GM23338 (cell line): ENCODE measurements at regions not wholly inside any gene's neighbourhood (a gene's known extent, or its start where the extent isn't known, plus 50 kb on each side); places are given as distances from the start of the nearest gene placed in this dataset.

Source experiments
- ATAC-seq: fragments of 200-7000 bp; cut with Tn5 transposase; 3 replicates; pipeline ENCODE4 v1.9.1; 2020
- DNase-seq: peaks from one replicate; pipeline ENCODE4 v3.0.0-alpha.2; 2015; ENCODE audit warnings: low spot score
- H2AFZ ChIP-seq: fragments of 200-600 bp; sonication (generic); 2 replicates; pipeline ENCODE4 v1.8.0; 2016; ENCODE audit warnings: antibody characterized with exemption, mild to moderate bottlenecking, moderate library complexity
- H3F3A ChIP-seq: fragments of 200-600 bp; sonication (generic); replicated peaks from 2 replicates; pipeline ENCODE4 v1.8.0; 2017; ENCODE audit warnings: antibody characterized with exemption, mixed run types, low read depth
- H3K27ac ChIP-seq: fragments of 200-600 bp; sonication (generic); 2 replicates; pipeline ENCODE4 v1.6.1; 2016; ENCODE audit warnings: low read depth
- H3K27me3 ChIP-seq: fragments of 200-600 bp; sonication (generic); 2 replicates; pipeline ENCODE4 v1.8.0; 2016; ENCODE audit warnings: mild to moderate bottlenecking, mixed run types, moderate library complexity; ENCODE audit not compliant: insufficient read depth
- H3K36me3 ChIP-seq: fragments of 200-600 bp; sonication (generic); 2 replicates; pipeline ENCODE4 v1.8.0; 2016; ENCODE audit warnings: mild to moderate bottlenecking; ENCODE audit not compliant: insufficient read depth
- H3K4me1 ChIP-seq: fragments of 200-600 bp; sonication (generic); 2 replicates; pipeline ENCODE4 v1.8.0; 2016; ENCODE audit warnings: mild to moderate bottlenecking, moderate library complexity; ENCODE audit not compliant: insufficient read depth
- H3K4me2 ChIP-seq: fragments of 200-600 bp; sonication (generic); 2 replicates; pipeline ENCODE4 v1.7.1; 2017; ENCODE audit warnings: mixed run types
- H3K4me3 ChIP-seq: fragments of 200-600 bp; sonication (generic); 2 replicates; pipeline ENCODE4 v1.6.1; 2016; ENCODE audit warnings: mixed run types
- H3K79me2 ChIP-seq: fragments of 200-600 bp; sonication (generic); replicated peaks from 2 replicates; pipeline ENCODE4 v1.8.0; 2017; ENCODE audit warnings: mild to moderate bottlenecking; ENCODE audit not compliant: insufficient read depth
- H3K9me2 ChIP-seq: fragments of 200-600 bp; sonication (generic); 2 replicates; pipeline ENCODE4 v1.8.0; 2017; ENCODE audit not compliant: insufficient read depth
- H4K20me1 ChIP-seq: fragments of 200-600 bp; sonication (generic); replicated peaks from 2 replicates; pipeline ENCODE4 v1.8.0; 2017; ENCODE audit warnings: mild to moderate bottlenecking; ENCODE audit not compliant: insufficient read depth
- H3K27ac Mint-ChIP-seq: 2 replicates; pipeline ENCODE4 v1.8.0; 2020; ENCODE audit warnings: inconsistent platforms, mild to moderate bottlenecking, moderate library complexity, mixed read lengths
- H3K27me3 Mint-ChIP-seq: 3 replicates; pipeline ENCODE4 v1.8.0; 2022; ENCODE audit warnings: low read depth, mild to moderate bottlenecking, moderate library complexity, mixed read lengths, inconsistent platforms; ENCODE audit not compliant: insufficient read depth, poor library complexity
- H3K36me3 Mint-ChIP-seq: 3 replicates; pipeline ENCODE4 v1.8.0; 2021; ENCODE audit warnings: low read depth, mild to moderate bottlenecking, inconsistent platforms, moderate library complexity, mixed read lengths
- H3K4me1 Mint-ChIP-seq: 3 replicates; pipeline ENCODE4 v1.8.0; 2020; ENCODE audit warnings: mild to moderate bottlenecking, inconsistent platforms, mixed read lengths
- H3K4me3 Mint-ChIP-seq: 3 replicates; pipeline ENCODE4 v1.8.0; 2021; ENCODE audit warnings: moderate library complexity, mild to moderate bottlenecking, inconsistent platforms, mixed read lengths
- H3K9me3 Mint-ChIP-seq: 3 replicates; pipeline ENCODE4 v1.8.0; 2020; ENCODE audit warnings: moderate library complexity, mild to moderate bottlenecking, inconsistent platforms, mixed read lengths
- CREB1 ChIP-seq: fragments of 250-450 bp; sonication (Bioruptor Pico); IDR thresholded peaks from 2 replicates; pipeline ENCODE4 v1.5.0; 2020; ENCODE audit warnings: low read depth, mild to moderate bottlenecking, moderate library complexity
- CTCF ChIP-seq, 2 experiments: fragments of 200-600 bp in 1 of 2; sonication (generic) in 1 of 2; conservative IDR thresholded peaks; 2 replicates each; pipeline versions ENCODE4 v1.5.1 to v1.6.1; 2016 to 2017; ENCODE audit warnings: antibody characterized with exemption in 2 of 2, low read depth in 2 of 2, mild to moderate bottlenecking in 2 of 2, moderate library complexity in 1 of 2
- ETS1 ChIP-seq: IDR thresholded peaks from 2 replicates; pipeline ENCODE4 v1.6.1; 2016; ENCODE audit warnings: antibody characterized with exemption
- EZH2 ChIP-seq: fragments of 200-600 bp; sonication (generic); IDR thresholded peaks from one replicate; pipeline ENCODE4 v1.8.0; 2017; ENCODE audit warnings: antibody characterized with exemption, mild to moderate bottlenecking, low read depth; ENCODE audit not compliant: unreplicated experiment
- EZH2phosphoT487 ChIP-seq: fragments of 200-600 bp; sonication (generic); IDR thresholded peaks from one replicate; pipeline ENCODE4 v1.8.1; 2018; ENCODE audit warnings: antibody characterized with exemption; ENCODE audit not compliant: unreplicated experiment
- JUNB ChIP-seq: IDR thresholded peaks from one replicate; pipeline ENCODE4 v1.6.1; 2016; ENCODE audit warnings: antibody characterized with exemption; ENCODE audit not compliant: unreplicated experiment
- NANOG ChIP-seq: IDR thresholded peaks from 2 replicates; pipeline ENCODE4 v1.6.1; 2016; ENCODE audit warnings: antibody characterized with exemption, borderline replicate concordance
- POLR2AphosphoS5 ChIP-seq: IDR thresholded peaks from 2 replicates; pipeline ENCODE4 v1.6.1; 2016; ENCODE audit warnings: antibody characterized with exemption, low read depth
- REST ChIP-seq: IDR thresholded peaks from one replicate; pipeline ENCODE4 v1.6.1; 2018; ENCODE audit warnings: antibody characterized with exemption; ENCODE audit not compliant: unreplicated experiment
- STAT1 ChIP-seq: IDR thresholded peaks from one replicate; pipeline ENCODE4 v1.6.1; 2016; ENCODE audit warnings: antibody characterized with exemption; ENCODE audit not compliant: unreplicated experiment
- ZNF114 ChIP-seq: fragments of 250-450 bp; sonication (Bioruptor Pico); IDR thresholded peaks from 2 replicates; pipeline ENCODE4 v1.5.0; 2020; ENCODE audit warnings: mild to moderate bottlenecking, moderate library complexity
- ZNF331 ChIP-seq: fragments of 250-450 bp; sonication (Bioruptor Pico); IDR thresholded peaks from 2 replicates; pipeline ENCODE4 v1.5.0; 2020; ENCODE audit warnings: low read depth, mild to moderate bottlenecking, moderate library complexity
- ZNF462 ChIP-seq: fragments of 250-450 bp; sonication (Bioruptor Pico); IDR thresholded peaks from 2 replicates; pipeline ENCODE4 v1.5.0; 2020; ENCODE audit warnings: mild to moderate bottlenecking, moderate library complexity

- no peaks in the 10 kb centered on the region for H3K9me3 Mint-ChIP-seq
- peaks cover 5% of the 10 kb centered on the region; the same call in 1 of the 2 replicates for H3K9me2 ChIP-seq
These were observed 384.5 kb downstream of the EMP1 start for GRCh38 chr12:13581031-13581430.

More at GRCh38 chr12:13581031-13581430, 384.5 kb downstream of the EMP1 start:
- H3K27ac ChIP-seq, result no peak overlapping the region
- no peak overlapping the region for H2AFZ ChIP-seq
- H4K20me1 ChIP-seq, result no peaks in the 10 kb centered on the region
- H3F3A ChIP-seq, result no peaks in the 10 kb centered on the region
- H3K4me3 ChIP-seq, result no peak overlapping the region
- TF ChIP-seq ZNF114 (CRISPR knock-in tag) (no peak), ETS1 (no peak), JUNB (no peak), EZH2 (no peak), EZH2phosphoT487 (no peak), POLR2AphosphoS5 (no peak), NANOG (no peak), CTCF (conservative IDR thresholded peaks at IDR 0.05; ENCODE audit: low read depth in 2 of 2) (no peak), ZNF462 (no peak), ZNF331 (CRISPR knock-in tag) (no peak), STAT1 (no peak), REST (no peak), CREB1 (no peak)
- Mint-ChIP-seq H3K4me1 (peaks cover 14% of the 10 kb centered on the region), H3K27ac (no peak overlapping the region), H3K27me3 (no peaks in the 10 kb centered on the region), H3K36me3 (no peaks in the 10 kb centered on the region), H3K4me3 (no peak overlapping the region)
- no peak for ATAC-seq
- H3K36me3 ChIP-seq, result no peaks in the 10 kb centered on the region
- H3K4me1 ChIP-seq, result peaks cover 8% of the 10 kb centered on the region; the same call in 1 of the 2 replicates
- DNase-seq, result no peak
- H3K79me2 ChIP-seq, result no peaks in the 10 kb centered on the region
- no peaks in the 10 kb centered on the region for H3K27me3 ChIP-seq
- H3K4me2 ChIP-seq, result no peak overlapping the region
